Fibroblast of skin of right biceps (primary cell): ENCODE measurements at regions not wholly inside any gene's neighbourhood (a gene's known extent, or its start where the extent isn't known, plus 50 kb on each side); places are given as distances from the start of the nearest gene placed in this dataset.
"Not testable (repeated sequence)": the region's sequence is repeated elsewhere in the genome, so short reads cannot be mapped to it uniquely, and the experiment has no call there.

ENCODE experiments used
- DNase-seq: peaks from one replicate; pipeline ENCODE4 v3.0.0-alpha.2; 2013

DNA sequence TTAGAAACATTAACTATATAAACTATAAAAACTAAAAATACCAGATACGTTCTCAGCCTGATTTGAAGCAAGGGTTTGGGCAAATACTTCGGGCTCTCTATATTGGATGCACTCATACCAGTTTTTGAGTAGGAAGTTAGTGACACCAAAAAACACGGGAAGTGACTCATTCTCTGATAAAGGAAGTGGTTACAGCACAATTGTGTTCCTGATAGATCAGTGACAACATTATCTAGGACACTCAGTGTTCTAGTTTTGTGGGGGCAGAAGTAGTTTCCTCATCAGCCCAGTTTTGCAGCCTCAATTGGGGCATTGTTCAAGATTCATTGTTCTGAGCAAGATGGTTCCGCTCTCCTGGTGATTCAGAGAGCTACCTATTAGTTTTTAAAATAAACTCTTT, 469.6 kb upstream of the DPPA4 start:
- DNase-seq = peak; percentile 8

GRCh38 chr3:109809513-109809912, 472.2 kb upstream of the DPPA4 start:
- no peak for DNase-seq

DNA sequence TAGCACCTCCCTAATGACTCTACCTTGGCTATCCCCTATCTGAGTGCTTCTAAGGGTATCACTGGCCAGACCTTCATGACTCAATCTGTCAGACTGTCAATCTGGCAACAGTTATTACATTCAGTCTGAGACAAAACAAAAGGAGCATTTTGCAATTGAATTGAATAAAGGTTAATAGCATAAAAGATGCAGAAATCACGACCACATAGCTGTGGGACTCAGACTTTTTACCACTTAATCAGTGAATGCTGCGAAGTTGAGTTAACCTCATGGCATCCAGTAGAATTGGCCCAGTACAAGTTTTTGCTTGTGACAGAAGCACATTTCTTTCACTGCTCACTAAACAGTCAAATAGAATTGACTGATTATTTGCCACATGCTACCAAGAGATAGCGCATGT, 480.7 kb upstream of the DPPA4 start:
- DNase-seq = no peak

- DNase-seq = no peak
These were observed 482.4 kb upstream of the DPPA4 start for GRCh38 chr3:109819734-109820133.

GRCh38 chr3:109825971-109826810, 488.8 kb upstream of the DPPA4 start:
- no peak for DNase-seq

GRCh38 chr3:109831403-109831802, 494.1 kb upstream of the DPPA4 start:
- no peak for DNase-seq

GRCh38 chr3:109835958-109836357, 498.6 kb upstream of the DPPA4 start:
- DNase-seq = no peak

DNA sequence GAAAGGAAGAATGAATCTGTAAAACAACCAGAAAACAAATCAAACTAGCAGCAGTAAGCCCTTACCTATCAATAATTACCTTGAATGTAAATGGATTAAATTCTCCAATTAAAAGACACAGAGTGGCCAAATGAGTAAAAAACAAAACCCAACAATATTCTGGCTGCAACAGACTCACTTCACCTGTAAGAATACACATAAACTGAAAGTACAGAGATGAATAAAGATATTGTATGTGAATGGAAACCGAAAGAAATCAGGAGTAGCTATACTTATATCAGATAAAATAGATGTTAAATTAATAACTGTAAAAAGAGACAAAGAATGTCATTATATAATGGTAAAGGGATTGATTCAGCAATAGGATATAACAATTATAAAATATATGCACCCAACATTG, 514.5 kb upstream of the DPPA4 start:
- no peak for DNase-seq

DNA sequence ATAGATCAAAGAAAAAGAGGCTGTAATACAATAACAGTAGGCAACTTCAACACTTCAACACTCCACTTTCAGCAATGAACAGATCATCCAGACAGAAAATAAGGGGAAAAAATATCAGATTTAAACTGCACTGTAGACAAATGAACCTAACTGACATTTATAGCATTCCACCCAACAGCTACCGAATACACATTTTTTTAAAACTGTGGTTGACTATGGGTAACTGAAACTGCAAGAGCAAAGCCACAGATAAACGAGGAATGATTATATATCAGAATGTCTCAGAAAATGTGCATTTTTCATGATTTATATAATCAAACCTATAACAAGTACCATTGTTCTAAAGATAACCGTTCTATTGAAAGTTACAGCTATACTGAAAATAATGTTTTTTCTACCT, 514.9 kb upstream of the DPPA4 start:
- no peak for DNase-seq

DNA sequence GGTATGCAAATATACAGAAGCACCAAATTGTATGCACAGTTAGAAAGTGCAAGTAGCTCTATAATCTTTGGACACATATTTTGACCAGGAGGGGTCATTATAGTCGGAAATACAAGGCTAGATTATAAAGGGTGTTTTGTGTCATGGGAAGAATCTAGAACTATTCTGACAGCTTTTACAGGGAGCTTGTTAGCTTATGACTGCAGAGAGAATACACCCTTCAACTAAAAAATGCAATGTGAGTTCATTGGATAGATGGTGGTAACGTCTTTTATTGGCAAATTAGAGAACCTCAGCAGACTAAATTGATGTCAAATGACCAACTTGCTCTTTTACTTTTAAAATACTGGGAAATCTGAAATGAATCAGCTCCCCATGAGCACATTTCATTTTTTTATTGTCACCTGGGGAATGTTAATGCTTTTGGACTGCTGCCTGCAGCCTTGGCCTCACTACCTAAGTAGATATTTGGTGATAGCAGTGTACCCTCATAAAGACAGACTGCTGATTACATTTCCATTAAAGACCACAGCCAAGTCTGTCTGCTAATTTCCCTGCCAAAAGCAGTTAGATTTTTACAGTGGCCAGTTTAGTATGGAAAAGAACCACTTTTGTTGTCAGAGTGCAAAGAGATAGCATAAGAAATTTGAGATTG, 515.9 kb upstream of the DPPA4 start:
- DNase-seq = no peak

DNA sequence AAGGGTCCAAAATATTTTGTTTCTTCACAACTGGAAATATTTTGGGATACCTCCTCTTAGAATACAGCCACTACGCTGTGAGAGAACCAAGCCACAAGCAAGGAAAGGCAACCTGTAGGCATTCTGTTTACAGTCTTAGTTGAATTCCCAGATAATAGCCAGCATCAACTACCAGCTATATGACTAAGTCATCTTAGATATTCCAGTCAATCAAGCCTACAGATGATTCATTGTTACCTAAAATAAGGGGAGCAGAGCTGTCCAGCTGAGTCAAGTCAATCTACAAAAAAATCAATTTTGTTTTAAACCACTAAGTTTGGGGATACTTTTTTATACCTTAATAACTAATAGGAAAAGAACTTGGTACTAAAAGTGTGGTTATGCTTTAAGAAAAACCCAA, 526.4 kb upstream of the DPPA4 start:
- DNase-seq = no peak

DNA sequence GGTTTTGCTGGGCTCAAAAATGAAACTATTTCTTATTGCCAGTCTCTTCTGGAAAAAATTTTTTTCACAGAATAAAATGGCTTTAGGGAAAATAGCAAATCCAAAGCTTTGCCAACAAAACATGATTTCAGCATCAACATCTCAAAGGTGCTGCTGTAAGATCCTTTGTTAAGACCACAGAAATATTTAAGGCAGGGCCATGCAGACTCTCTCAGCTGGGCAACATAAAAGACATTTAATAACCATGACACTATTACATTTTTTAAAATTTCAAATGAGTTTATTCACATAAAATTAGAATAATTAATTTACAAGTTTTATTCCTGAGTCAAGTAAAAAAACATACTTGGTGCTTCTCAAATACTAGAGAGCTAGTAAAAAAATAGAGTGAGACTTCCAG, 527.1 kb upstream of the DPPA4 start:
- DNase-seq = no peak

- DNase-seq = no peak
These were observed 532.2 kb upstream of the DPPA4 start for GRCh38 chr3:109869586-109869985.

- no peak for DNase-seq
These were observed 537.8 kb upstream of the DPPA4 start for GRCh38 chr3:109874896-109875708.

DNA sequence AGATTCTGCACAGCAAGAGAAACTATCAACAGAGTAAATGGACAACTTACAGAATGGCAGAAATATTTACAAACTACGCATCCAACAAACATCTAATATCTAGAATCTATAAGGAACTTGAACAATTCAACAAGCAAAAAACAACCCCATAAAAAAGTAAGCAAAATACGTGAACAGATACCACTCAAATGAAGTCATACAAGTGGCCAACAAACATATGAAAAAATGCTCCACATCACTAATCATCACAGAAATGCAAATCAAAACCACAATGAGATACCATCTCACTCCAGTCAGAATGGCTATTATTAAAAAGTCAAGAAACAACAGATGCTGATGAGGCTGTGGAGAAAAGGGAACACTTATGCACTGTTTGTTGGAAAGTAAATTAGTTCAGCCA, 540.3 kb upstream of the DPPA4 start:
- not testable (repeated sequence) for DNase-seq

DNA sequence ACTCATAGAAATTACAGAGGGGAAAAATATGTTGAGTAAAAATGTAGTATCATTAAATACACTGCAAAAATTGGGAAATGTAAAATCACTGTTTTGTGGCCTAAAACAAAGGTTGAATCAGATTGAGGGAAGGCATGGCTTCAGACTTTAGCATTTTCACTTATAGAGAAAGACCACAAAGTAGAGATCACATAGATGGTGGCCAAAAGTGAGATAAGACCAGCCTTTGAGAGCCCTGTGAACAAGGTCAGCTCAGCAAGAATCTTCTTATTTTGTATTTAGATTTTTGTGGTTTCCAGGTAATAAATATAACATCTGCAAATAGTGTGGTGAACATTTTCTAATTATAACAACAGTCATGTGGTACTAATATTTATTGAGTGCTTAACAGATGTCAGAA, 544.8 kb upstream of the DPPA4 start:
- DNase-seq = no peak

GRCh38 chr3:109887293-109887692, 549.9 kb upstream of the DPPA4 start:
- DNase-seq = no peak

DNA sequence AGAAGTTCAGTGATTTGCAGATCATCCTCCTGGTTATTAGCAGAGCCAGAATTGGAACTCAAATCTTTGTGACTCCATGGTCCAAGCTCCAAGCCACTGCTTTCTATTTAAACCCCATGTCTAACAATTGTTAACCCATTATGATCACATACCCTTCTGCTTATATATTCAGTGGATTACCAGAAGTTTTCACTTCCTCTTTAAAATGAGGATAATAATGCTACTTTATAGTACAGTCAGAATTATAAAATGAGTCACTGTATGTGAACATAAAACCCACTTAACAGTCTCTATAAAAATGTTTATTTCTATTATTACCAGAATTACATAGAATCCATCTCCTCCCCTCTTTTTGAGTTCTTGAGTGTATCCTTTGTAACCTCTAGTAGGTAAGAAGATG, 550.7 kb upstream of the DPPA4 start:
- DNase-seq = no peak

DNA sequence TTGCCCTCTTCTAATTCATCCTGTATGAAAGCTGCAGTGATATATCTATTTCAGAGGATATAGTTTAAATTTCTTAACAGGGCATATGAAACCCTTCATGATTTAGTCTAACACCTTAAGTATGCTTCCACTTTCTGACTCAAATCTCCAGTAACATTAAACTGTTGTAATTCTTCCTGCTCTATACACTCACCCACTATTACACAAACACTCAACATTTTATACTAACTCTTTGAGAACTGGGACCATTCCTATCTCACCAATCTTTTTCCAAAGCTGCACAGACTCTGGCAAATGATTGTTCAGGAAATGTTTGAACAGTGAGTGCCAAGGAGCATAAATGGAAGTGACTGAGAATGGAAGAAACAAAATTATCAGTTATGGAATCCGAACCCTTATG, 560.4 kb upstream of the DPPA4 start:
- no peak for DNase-seq

- DNase-seq = no peak
These were observed 562.6 kb upstream of the DPPA4 start for GRCh38 chr3:109899925-109900324.

GRCh38 chr3:109900783-109901182, 563.4 kb upstream of the DPPA4 start:
- DNase-seq = no peak

- no peak for DNase-seq
These were observed 565.2 kb upstream of the DPPA4 start for GRCh38 chr3:109902549-109902948.

DNA sequence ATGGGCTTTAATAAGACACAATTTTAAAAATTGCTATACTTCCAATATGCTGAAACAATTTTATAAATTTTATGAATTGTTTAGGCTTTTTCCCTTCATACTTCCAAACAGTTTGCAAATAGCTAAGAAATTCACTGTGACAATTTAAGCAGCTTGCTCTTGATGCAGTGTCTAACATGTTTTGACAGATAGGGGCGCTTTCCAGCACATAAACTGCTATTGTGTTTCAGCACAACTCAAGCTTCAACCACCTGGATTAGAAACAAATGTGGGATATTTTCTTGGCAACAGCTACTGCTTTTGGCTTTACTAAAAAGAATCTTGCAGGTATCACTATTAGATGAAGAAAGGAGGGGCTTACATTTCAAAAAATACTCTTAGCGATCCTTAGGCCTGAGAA, 565.8 kb upstream of the DPPA4 start:
- DNase-seq = no peak

- DNase-seq = no peak
These were observed 573.4 kb upstream of the DPPA4 start for GRCh38 chr3:109910772-109911171.
